ENCODE measurements at regions not wholly inside any gene's neighbourhood (a gene's known extent, or its start where the extent isn't known, plus 50 kb on each side); places are given as distances from the start of the nearest gene placed in this dataset.

DNA sequence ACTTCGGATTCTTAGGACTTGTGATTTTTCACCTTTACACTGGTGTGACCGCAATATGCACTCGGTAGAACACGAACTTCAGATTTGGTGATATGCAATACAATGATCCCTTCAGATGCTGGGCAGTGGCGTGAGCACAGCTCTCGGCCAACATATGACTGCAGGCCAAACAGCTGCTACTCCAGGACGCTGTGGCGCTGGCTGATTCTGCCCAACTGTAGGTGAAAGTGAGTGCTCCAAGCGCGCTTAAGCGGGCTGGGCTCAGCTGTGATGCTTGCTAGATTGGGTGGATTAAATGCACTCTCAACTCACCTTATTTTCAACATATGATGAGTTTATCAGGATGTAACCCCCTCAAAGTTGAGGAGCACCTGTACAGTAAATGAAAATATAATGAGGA is 137.6 kb upstream of the RET start:
- no peak for TF ChIP-seq POLR2AphosphoS5 (IDR thresholded peaks at IDR 0.05)
- TF ChIP-seq, protein P1, sequence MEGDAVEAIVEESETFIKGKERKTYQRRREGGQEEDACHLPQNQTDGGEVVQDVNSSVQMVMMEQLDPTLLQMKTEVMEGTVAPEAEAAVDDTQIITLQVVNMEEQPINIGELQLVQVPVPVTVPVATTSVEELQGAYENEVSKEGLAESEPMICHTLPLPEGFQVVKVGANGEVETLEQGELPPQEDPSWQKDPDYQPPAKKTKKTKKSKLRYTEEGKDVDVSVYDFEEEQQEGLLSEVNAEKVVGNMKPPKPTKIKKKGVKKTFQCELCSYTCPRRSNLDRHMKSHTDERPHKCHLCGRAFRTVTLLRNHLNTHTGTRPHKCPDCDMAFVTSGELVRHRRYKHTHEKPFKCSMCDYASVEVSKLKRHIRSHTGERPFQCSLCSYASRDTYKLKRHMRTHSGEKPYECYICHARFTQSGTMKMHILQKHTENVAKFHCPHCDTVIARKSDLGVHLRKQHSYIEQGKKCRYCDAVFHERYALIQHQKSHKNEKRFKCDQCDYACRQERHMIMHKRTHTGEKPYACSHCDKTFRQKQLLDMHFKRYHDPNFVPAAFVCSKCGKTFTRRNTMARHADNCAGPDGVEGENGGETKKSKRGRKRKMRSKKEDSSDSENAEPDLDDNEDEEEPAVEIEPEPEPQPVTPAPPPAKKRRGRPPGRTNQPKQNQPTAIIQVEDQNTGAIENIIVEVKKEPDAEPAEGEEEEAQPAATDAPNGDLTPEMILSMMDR (IDR thresholded peaks at IDR 0.05): no peak
- TF ChIP-seq POLR2A (IDR thresholded peaks at IDR 0.05): no peak
- 88% methylated on average over 11 of the region's 11 CpGs for WGBS
- Histone ChIP-seq H3K27me3 (replicated peaks; ENCODE audit: insufficient read depth) (no peaks in the 10 kb centered on the region), H3K27ac (no peak overlapping the region), H3K36me3 (no peaks in the 10 kb centered on the region), H3K4me3 (no peak overlapping the region), H3K4me1 (replicated peaks) (no peaks in the 10 kb centered on the region), H3K9me3 (no peaks in the 10 kb centered on the region)
- DNase-seq (ENCODE audit: low spot score): no peak
- intact Hi-C loops (cut with DNase I): no loop called here

DNA sequence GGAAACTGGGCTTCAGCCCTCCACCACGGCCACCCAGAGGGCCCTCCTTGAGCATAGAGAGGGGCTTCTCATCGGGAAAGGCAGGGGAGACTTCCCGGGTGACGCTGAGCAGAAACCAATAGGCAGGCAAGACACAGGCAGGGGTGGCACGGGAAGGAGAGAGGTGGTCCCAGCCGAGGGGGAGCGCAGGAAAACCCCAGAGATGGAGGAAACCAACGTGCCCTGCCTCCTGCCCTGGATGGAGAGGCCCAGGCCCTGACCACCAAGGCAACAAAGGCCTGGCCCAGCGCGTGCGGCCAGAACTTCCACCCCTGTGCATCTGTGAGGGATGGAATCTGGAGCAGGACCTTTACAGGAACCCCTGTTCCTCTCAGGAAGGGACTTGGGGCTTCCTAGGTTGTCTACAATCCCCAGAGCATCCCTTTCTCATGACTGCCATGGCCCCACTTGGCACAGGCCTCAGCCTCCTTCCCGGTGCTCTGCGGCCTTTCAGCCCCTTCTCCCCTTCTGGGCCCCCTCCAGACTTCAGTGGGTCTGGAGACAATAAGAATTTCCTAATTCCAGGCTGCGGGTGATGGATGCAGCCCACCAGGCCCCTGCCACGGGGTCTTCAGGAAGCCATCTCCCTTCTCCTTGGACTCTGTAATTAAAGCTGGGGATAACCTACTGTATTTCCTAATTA is 137.0 kb upstream of the RET start:
- Histone ChIP-seq H3K27me3 (replicated peaks; ENCODE audit: insufficient read depth) (no peaks in the 10 kb centered on the region), H3K27ac (no peak overlapping the region), H3K4me1 (replicated peaks) (no peaks in the 10 kb centered on the region), H3K9me3 (no peaks in the 10 kb centered on the region), H3K36me3 (no peaks in the 10 kb centered on the region), H3K4me3 (no peak overlapping the region)
- 93% methylated on average over 15 of the region's 15 CpGs for WGBS
- TF ChIP-seq POLR2AphosphoS5 (IDR thresholded peaks at IDR 0.05): no peak
- no peak for TF ChIP-seq POLR2A (IDR thresholded peaks at IDR 0.05)
- TF ChIP-seq, protein P1 (IDR thresholded peaks at IDR 0.05): no peak
- DNase-seq (ENCODE audit: low spot score): no peak
- intact Hi-C loops (cut with DNase I): no loop called here

DNA sequence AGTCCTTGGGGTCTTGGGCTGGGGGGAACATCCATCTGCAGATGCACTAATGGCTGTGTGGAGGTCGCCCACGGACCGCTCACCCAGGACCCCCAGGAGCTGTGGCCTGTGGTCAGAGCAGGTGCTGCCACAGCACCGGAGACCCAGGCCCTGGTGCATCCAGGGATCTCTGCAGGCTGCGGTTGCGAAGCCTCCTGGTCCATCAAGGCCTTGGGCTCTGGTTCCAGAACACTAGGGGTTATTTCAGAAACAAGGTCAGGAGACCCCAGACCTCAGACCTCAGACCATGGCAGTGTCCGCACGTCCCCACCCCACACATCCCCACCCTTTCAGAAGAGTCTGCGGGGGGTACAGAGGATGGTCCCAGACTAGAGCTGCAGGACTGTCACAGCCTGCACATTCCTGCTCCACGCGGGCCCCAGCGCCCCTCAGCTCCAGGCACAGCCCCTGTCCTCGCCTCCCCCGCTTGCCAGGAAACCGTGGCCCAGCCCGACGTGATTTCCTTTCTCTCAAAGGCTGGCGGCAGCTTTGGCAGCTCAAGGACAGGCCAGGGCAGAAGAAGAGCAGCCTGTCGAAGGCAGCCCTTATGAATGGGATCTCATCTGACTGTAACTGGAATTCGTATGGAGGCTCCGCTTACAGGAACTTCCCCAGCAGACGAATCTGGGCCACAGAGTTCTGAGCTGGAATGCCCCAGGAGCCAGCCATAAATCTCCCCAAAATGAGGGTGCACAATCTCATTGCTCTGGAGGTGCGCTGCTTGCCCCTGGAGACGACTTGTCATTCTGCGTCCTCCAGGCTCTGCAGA is 136.2 kb upstream of the RET start:
- no peaks in the 10 kb centered on the region for H3K36me3 ChIP-seq
- no peaks in the 10 kb centered on the region for H3K9me3 ChIP-seq
- 45% methylated on average over 23 of the region's 25 CpGs for WGBS
- DNase-seq (ENCODE audit: low spot score): no peak
- no peak overlapping the region for H3K27ac ChIP-seq
- intact Hi-C loops (cut with DNase I): no loop called here
- no peaks in the 10 kb centered on the region for H3K27me3 ChIP-seq (replicated peaks; ENCODE audit: insufficient read depth)
- H3K4me3 ChIP-seq: no peak overlapping the region
- TF ChIP-seq, protein P1 (IDR thresholded peaks at IDR 0.05): no peak
- TF ChIP-seq POLR2A (IDR thresholded peaks at IDR 0.05): no peak
- TF ChIP-seq POLR2AphosphoS5 (IDR thresholded peaks at IDR 0.05): no peak
- no peaks in the 10 kb centered on the region for H3K4me1 ChIP-seq (replicated peaks)

DNA sequence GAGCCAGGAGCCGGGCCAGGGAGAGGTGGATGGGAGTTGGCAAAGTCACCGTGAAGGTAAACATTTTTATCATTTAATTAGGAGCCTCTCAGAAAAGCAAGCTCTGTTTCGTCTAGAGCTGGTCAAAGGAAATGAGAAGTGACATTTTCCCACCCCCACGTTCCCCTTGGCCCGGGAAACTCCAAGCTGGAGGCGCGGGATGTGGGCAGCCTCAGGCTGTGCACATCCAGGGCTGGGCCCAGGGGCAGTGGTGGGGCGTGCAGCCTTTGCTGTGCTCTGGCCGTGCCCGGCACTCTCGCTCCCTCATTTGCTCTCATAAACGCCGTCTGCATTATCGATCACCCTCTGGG is 135.6 kb upstream of the RET start:
- no peak overlapping the region for H3K27ac ChIP-seq
- TF ChIP-seq POLR2A (IDR thresholded peaks at IDR 0.05) (no peak), POLR2AphosphoS5 (IDR thresholded peaks at IDR 0.05) (no peak)
- TF ChIP-seq, protein P1 (IDR thresholded peaks at IDR 0.05): no peak
- 27% methylated on average over 14 of the region's 14 CpGs for whole genome bisulfite sequencing
- no peak overlapping the region for H3K4me3 ChIP-seq
- no peaks in the 10 kb centered on the region for H3K9me3 ChIP-seq
- DNase-seq (ENCODE audit: low spot score): no peak
- intact Hi-C loops (cut with DNase I): no loop called here
- H3K27me3 ChIP-seq (replicated peaks; ENCODE audit: insufficient read depth): no peaks in the 10 kb centered on the region
- H3K36me3 ChIP-seq: no peaks in the 10 kb centered on the region
- no peaks in the 10 kb centered on the region for H3K4me1 ChIP-seq (replicated peaks)

DNA sequence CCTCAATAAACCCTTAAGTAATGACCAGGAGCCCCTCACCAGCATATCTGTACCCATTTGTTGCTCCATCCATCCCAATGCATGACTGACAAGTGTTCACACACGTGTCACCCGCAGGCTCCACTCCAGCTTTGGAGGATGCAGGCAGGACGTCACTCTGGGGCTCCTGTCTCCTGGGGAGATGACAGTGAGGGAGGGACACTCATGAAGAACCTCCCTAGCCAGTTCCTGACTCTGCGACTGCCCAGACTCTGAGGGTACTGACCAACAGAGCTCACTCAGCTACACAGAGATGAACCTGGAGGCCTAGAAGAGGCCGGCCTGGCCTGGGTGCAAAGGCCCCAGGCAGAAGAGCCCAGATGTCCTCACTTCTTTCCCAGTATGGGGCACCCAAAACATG is 135.1 kb upstream of the RET start:
- H3K36me3 ChIP-seq: no peaks in the 10 kb centered on the region
- no peak overlapping the region for H3K4me3 ChIP-seq
- no peak for DNase-seq (ENCODE audit: low spot score)
- H3K9me3 ChIP-seq: no peaks in the 10 kb centered on the region
- no peaks in the 10 kb centered on the region for H3K27me3 ChIP-seq (replicated peaks; ENCODE audit: insufficient read depth)
- intact Hi-C loops (cut with DNase I): no loop called here
- WGBS: 82% methylated on average over 5 of the region's 5 CpGs
- no peak overlapping the region for H3K27ac ChIP-seq
- TF ChIP-seq, protein P1 (IDR thresholded peaks at IDR 0.05): no peak
- TF ChIP-seq POLR2A (IDR thresholded peaks at IDR 0.05): no peak
- TF ChIP-seq POLR2AphosphoS5 (IDR thresholded peaks at IDR 0.05): no peak
- no peaks in the 10 kb centered on the region for H3K4me1 ChIP-seq (replicated peaks)

All from prostate gland (tissue), 2 donors.